Activated naive CD4-positive, alpha-beta T cell treated with anti-CD3 and anti-CD28 coated beads, Interleukin-2, amount 50 U/mL, for 16 hours (primary cell): ENCODE measurements at regions not wholly inside any gene's neighbourhood (a gene's known extent, or its start where the extent isn't known, plus 50 kb on each side); places are given as distances from the start of the nearest gene placed in this dataset.

ENCODE experiments used
- DNase-seq: peaks from one replicate; pipeline ENCODE4 v3.0.0-alpha.2; 2020

DNA sequence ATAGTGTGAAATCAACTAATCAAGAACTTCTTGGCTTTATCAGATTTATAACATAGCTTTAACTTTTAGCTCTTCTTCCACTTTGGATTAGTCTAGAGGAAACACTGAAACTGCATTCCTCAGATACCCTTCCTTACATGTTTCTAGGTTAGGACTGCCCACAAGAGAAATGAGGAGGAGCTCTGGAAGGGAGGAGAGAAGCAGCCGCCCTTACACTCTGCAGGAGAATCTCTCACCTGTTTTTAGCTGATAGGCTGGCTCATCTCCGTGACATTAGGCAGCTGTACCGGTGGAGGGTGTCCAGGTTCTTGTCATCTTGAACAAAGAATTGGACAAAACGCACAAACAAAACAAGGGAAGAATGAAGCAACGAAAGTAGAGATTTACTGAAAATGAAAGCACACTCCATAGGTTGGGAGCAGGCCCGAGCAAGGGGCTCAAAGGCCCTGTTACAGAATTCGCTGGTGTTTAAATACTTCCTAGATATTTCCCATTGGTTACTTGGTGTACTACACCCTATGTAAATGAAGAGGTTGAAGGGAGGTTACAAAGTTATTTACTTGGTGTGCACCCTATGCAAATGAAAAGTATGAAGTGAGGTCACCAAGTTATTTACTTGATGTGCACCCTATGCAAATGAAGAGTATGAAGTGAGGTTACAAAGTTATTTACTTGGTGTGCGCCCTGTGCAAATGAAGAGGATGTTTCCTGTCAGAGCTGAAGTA is 524.9 kb upstream of the CHRM3 start:
- DNase-seq = no peak

- no peak for DNase-seq
Observed at GRCh38 chr1:238833919-238834318, 552.4 kb upstream of the CHRM3 start.

DNA sequence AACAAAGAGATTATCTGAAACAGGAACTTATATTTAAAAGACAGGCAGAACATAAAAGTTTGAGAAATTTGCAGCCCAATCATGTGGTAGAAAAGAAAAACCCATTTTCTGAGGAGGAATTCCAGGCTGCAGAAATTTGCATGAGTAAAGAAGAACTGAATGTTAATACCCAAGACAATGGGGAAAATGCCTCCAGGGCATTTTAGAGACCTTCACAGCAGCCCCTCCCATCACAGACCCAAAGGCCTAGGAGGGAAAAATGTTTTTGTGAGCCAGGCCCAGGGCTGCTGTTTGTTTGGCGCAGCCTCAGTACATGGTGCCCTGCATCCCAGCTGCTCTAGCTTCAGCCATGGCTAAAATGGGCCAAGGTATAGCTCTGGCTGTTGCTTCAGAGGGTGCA is 554.3 kb upstream of the CHRM3 start:
- DNase-seq = no peak

GRCh38 chr1:238830036-238830611 is 556.2 kb upstream of the CHRM3 start:
- DNase-seq = no peak

GRCh38 chr1:238826891-238827290 is 559.5 kb upstream of the CHRM3 start:
- DNase-seq = no peak

- no peak for DNase-seq
Observed at GRCh38 chr1:238823416-238823815, 563.0 kb upstream of the CHRM3 start.

DNA sequence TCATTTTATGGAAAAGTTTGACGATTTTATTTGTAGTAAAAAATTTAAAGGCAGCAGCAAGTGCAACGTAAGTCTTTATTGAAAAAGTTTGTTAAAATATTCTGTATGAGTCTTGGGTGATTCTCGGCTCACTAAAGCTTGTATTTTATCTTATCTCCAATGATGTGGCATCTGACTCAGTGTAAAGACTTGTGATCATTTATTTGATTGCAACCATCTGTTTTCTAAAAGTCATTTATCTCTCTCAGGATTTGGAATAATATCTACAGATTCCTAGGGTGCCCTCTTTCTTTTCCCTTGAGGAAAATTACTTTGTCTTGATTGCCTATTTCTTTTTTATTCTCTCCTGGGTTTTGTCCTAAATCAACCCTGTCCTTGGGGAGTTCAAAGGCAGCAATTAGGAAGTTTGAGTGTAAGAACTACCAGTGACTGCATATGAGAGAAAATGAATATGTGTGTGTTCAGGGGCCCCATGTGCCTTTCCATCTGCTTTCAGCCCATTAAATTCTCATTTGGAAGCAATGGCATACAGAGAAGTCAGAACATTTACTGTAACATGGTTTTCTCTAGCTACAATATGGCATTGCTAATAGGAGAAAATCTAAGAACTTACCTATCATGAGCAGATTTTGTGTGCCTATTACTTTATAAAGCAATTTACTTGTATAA is 575.0 kb upstream of the CHRM3 start:
- DNase-seq = no peak

GRCh38 chr1:238790882-238791281 is 595.5 kb upstream of the CHRM3 start:
- no peak for DNase-seq

- no peak for DNase-seq
Observed at GRCh38 chr1:238789916-238790667, 596.3 kb upstream of the CHRM3 start.

GRCh38 chr1:238787471-238787870 is 598.9 kb upstream of the CHRM3 start:
- DNase-seq = no peak

DNA sequence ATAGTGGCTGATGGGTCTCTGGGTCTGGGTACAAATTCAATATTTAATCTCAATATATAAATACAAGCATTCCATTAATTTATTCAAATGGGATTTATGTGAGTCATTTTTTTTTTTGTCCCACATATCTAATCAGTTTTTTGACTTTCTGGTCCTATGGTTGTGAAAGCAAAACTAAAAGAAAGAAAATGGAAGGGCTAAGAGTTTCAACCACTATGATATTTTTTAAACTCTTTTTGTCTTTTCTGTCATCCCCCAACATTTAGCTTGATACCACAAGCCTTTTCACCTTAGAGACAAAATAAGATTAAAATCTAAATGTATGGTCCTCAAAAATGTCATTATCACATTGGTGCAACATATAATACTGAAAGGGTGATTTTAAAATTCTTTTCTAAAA is 602.7 kb upstream of the CHRM3 start:
- DNase-seq = no peak

- no peak for DNase-seq
Observed at GRCh38 chr1:238779716-238780115, 606.7 kb upstream of the CHRM3 start.

GRCh38 chr1:238778113-238778512 is 608.3 kb upstream of the CHRM3 start:
- no peak for DNase-seq

DNA sequence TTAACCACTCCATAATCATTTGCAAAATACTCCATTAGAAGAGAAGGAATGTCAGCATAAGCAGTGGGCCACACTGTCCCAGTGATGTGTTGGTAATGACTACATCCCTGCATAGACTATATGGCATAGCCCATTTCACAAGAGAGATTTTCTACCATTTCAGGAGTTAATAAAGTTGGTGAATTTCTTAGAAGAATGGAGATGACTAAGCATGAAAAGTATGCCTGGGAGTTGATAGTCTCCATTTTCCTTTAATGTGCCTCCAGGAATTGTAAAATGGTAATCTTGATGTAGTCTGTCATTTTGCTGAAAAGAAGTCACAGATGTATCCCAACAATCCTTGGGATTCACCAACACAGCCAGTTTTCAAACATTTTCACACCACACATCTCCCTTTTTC is 608.8 kb upstream of the CHRM3 start:
- DNase-seq = no peak

DNA sequence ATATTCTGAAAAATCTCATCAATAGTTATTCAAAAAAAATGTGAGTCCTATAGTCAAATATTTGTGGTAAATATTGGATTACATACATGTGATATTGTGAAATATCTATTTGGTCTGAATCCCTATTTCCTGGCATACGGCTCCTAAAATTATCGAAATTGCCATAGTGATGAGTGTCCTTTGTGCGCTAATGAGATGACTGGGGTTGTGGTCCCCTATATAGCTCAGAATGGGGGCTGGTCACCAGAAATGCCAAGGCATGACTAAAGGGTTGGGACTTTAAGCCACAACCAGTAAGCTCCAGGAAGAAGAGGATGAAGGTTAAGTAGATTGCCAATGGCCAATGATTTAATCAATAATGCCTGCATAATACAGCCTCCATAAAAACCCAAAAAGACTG is 610.2 kb upstream of the CHRM3 start:
- no peak for DNase-seq

- DNase-seq = no peak
Observed at GRCh38 chr1:238772322-238772721, 614.0 kb upstream of the CHRM3 start.

GRCh38 chr1:238767321-238767720 is 619.0 kb upstream of the CHRM3 start:
- DNase-seq = no peak

GRCh38 chr1:238764779-238765178 is 621.6 kb upstream of the CHRM3 start:
- DNase-seq = no peak

GRCh38 chr1:238753252-238753651 is 633.1 kb upstream of the CHRM3 start:
- DNase-seq = no peak

GRCh38 chr1:238752327-238752726 is 634.0 kb upstream of the CHRM3 start:
- DNase-seq = no peak

DNA sequence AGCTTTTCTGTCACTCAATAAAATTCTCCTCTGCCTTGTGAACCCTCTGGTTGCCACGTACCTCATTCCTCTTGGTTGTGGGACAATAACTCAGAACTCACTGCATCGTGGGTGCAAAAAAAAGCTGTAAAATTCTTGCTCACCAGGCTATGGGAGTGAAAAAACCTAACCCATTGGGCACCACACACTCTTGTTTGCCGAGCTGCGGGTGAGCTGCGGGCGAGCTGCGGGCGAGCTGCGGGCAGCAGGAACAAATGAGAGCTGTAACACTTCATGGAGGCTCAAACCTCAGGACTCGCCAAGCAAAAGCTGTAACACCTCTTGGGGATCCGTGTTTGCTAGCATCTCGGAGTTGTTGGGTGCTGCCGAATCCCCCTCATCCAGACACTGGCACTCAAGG is 641.3 kb upstream of the CHRM3 start:
- no peak for DNase-seq

DNA sequence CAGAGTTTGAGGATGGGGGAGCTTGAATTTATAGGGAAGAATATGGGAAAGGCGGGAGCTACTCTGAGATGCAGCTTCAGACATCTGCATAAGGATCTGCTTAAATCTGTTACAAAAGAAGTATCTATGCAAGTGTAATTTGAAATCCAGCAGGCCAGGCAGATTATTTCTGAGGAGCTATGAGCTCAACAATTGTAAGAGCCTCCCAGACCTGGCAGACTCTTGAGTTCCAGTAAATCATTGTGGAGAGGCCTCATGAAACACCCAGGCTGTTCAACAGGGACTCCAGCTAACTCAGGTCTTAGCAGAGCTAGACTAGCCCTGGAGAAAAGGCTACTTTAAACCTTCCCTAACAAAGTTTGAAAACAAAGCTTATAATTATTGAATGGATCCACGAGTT is 647.5 kb upstream of the CHRM3 start:
- DNase-seq = no peak

- no peak for DNase-seq
Observed at GRCh38 chr1:238727670-238728069, 658.7 kb upstream of the CHRM3 start.

DNA sequence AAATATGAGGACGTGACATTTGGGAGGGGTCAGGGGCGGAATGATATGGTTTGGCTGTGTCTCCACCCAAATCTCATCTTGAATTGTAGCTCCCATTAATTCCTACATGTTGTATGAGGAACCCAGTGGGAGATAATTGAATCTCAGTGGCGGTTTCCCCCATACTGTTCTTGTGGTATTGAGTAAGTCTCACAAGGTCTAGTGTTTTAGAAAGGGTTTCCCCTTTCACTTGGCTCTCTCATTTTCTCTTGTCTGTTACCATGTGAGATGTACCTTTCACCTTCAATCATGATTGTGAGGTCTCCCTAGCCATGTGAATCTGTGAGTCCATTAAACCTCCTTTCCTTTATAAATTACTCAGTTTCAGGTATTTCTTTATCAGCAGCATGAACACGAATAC is 663.6 kb upstream of the CHRM3 start:
- DNase-seq = no peak
